ENCODE measurements at regions not wholly inside any gene's neighbourhood (a gene's known extent, or its start where the extent isn't known, plus 50 kb on each side); places are given as distances from the start of the nearest gene placed in this dataset.

DNA sequence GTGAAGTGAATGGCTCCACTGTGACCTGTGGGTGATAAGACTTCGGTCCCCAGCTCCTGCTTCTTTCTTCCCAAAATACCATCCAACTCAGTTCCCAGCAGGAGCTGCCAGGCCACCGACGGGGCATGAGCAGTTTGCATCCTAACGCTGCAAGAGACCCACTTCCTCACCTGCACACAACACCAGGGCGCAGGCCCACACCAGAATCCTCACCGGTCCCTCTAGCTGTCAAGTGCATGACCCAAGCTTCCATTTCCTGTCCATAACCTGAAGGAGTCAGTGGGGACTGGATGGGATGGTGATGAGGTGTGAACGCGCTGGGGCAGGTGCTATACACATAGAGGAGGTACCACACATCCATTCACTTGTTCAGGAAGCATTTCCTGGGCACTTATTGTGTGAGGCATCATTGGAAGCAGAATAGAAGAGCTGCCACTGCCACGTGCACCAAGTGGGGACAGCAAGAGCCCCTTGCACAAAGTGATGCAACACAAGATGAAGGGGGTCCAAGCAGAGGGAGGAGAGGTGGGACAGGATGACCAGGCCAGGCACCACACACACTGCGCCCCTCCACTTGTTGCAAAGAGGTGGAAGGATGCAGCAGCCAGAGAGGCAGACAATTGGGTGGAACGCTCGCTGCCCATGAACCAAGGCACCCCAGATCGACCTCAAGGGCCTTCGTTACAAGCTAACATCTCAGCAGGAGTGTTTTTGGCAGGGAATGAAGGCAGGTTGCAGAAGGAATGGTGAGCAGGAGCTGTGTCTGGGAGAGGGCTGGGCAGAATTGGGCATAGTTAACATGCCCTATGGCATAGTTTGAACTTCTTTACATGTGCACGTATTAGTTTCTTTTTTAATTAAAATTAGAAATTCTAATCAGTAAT is 605.8 kb upstream of the MGMT start:
- TF ChIP-seq, protein P1, sequence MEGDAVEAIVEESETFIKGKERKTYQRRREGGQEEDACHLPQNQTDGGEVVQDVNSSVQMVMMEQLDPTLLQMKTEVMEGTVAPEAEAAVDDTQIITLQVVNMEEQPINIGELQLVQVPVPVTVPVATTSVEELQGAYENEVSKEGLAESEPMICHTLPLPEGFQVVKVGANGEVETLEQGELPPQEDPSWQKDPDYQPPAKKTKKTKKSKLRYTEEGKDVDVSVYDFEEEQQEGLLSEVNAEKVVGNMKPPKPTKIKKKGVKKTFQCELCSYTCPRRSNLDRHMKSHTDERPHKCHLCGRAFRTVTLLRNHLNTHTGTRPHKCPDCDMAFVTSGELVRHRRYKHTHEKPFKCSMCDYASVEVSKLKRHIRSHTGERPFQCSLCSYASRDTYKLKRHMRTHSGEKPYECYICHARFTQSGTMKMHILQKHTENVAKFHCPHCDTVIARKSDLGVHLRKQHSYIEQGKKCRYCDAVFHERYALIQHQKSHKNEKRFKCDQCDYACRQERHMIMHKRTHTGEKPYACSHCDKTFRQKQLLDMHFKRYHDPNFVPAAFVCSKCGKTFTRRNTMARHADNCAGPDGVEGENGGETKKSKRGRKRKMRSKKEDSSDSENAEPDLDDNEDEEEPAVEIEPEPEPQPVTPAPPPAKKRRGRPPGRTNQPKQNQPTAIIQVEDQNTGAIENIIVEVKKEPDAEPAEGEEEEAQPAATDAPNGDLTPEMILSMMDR (IDR thresholded peaks at IDR 0.05): no peak
- TF ChIP-seq POLR2A (IDR thresholded peaks at IDR 0.05): no peak

Measured in lower leg skin (tissue), 3 donors.